OCI-LY7 (cell line): ENCODE measurements at regions not wholly inside any gene's neighbourhood (a gene's known extent, or its start where the extent isn't known, plus 50 kb on each side); places are given as distances from the start of the nearest gene placed in this dataset.

Experiments used
- BruUV-seq: library from RNA; stranded (reverse); fragments of 400-500 nt; replicated peaks from 2 replicates; lab custom pipeline; 2021; lab: Mats Ljungman, UMichigan
- CTCF ChIA-PET: fragments of 300-600 bp; sonication (Branson Sonifier 250); formaldehyde crosslinking; loops from one replicate; lab custom pipeline; 2022; ENCODE audit warnings: antibody characterized with exemption; ENCODE audit not compliant: unreplicated experiment; lab: Charles Lee
- POLR2A ChIA-PET: fragments of 300-600 bp; sonication (Branson Sonifier 250); formaldehyde crosslinking; loops from one replicate; lab custom pipeline; 2022; ENCODE audit warnings: antibody characterized with exemption; lab: Charles Lee
- DNase-seq: peaks from one replicate; pipeline ENCODE4 v3.0.0-alpha.2; 2015; ENCODE audit warnings: low spot score
- H2AFZ ChIP-seq: fragments of 200-600 bp; sonication (generic), shearing (Covaris generic); 2 replicates; pipeline ENCODE4 v1.6.1; 2014; ENCODE audit warnings: mild to moderate bottlenecking, antibody characterized with exemption, low read length, moderate library complexity
- H3K27ac ChIP-seq: fragments of 200-600 bp; sonication (generic); 2 replicates; pipeline ENCODE4 v1.5.1; 2014; ENCODE audit warnings: mixed run types, low read depth, mild to moderate bottlenecking, moderate library complexity, low read length, inconsistent platforms; ENCODE audit not compliant: poor library complexity, severe bottlenecking
- H3K36me3 ChIP-seq: fragments of 200-600 bp; sonication (generic); 2 replicates; pipeline ENCODE4 v1.6.1; 2014; ENCODE audit warnings: mild to moderate bottlenecking, antibody characterized with exemption, low read length, moderate library complexity, mixed read lengths; ENCODE audit not compliant: insufficient read depth
- H3K4me1 ChIP-seq: fragments of 200-600 bp; sonication (generic); 2 replicates; pipeline ENCODE4 v1.5.1; 2014; ENCODE audit warnings: mild to moderate bottlenecking, low read length; ENCODE audit not compliant: insufficient read depth, poor library complexity, severe bottlenecking
- H3K4me2 ChIP-seq: fragments of 200-600 bp; sonication (generic); 2 replicates; pipeline ENCODE4 v1.6.1; 2014; ENCODE audit warnings: mild to moderate bottlenecking, low read length
- H3K4me3 ChIP-seq: fragments of 200-600 bp; sonication (generic); 2 replicates; pipeline ENCODE4 v1.5.1; 2014; ENCODE audit warnings: mild to moderate bottlenecking, low read depth, low read length; ENCODE audit not compliant: poor library complexity, severe bottlenecking
- H3K79me2 ChIP-seq: fragments of 200-600 bp; sonication (generic); 2 replicates; pipeline ENCODE4 v1.6.1; 2016; ENCODE audit warnings: low read depth, mild to moderate bottlenecking, low read length, moderate library complexity, mixed read lengths; ENCODE audit not compliant: insufficient read depth
- H3K9me2 ChIP-seq: fragments of 200-600 bp; sonication (generic); 2 replicates; pipeline ENCODE4 v1.6.1; 2016; ENCODE audit warnings: mild to moderate bottlenecking, low read length, mixed read lengths; ENCODE audit not compliant: insufficient read depth
- H3K9me3 ChIP-seq: fragments of 200-600 bp; sonication (generic); 2 replicates; pipeline ENCODE4 v1.6.1; 2014; ENCODE audit warnings: mild to moderate bottlenecking, mixed run types, low read length, mixed read lengths
- H4K20me1 ChIP-seq: fragments of 200-600 bp; sonication (generic); 2 replicates; pipeline ENCODE4 v1.6.1; 2014; ENCODE audit warnings: mild to moderate bottlenecking, antibody characterized with exemption, low read length, moderate library complexity, mixed read lengths; ENCODE audit not compliant: insufficient read depth
- EZH2phosphoT487 ChIP-seq: fragments of 200-600 bp; sonication (generic); IDR thresholded peaks from 2 replicates; pipeline ENCODE4 v1.6.1; 2018; ENCODE audit warnings: low read depth, borderline replicate concordance, mild to moderate bottlenecking, mixed run types, antibody characterized with exemption, low read length, moderate library complexity, mixed read lengths
- intact Hi-C: fragments of 100-400 bp; cut with micrococcal nuclease; formaldehyde crosslinking; loops from one replicate; pipeline ENCODE4 v1.10.0; 2022; ENCODE audit not compliant: unreplicated experiment
- TF ChIP-seq, protein P1 (sequence below): fragments of 200-600 bp; sonication (generic); conservative IDR thresholded peaks from 2 replicates; pipeline ENCODE4 v1.5.1; 2014; ENCODE audit warnings: mild to moderate bottlenecking, antibody characterized with exemption, low read length, moderate library complexity, mixed read lengths

DNA sequence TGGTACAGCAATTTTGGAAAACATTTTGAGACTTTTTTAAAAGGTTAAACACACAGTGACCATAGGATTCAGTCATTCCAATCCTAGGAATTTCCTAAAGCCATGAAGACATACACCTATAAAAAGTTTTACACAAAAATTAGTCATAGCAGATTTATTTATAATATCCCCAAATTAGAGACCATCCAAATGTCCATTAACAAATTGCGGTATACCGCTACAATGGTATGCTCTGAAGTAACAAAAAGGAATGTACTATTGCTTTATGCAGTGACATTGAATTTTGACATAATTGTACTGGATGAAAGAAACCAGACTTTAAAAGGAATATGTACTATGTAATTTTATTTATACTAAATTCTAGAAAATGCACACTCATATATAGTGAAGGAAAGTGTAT, 362.8 kb downstream of the HGF start:
- Histone ChIP-seq H3K4me3 (no peak overlapping the region), H4K20me1 (no peaks in the 10 kb centered on the region), H3K4me1 (no peaks in the 10 kb centered on the region), H3K27ac (no peak overlapping the region), H3K9me3 (no peaks in the 10 kb centered on the region), H2AFZ (no peak overlapping the region), H3K9me2 (no peaks in the 10 kb centered on the region), H3K36me3 (no peaks in the 10 kb centered on the region), H3K4me2 (no peak overlapping the region), H3K79me2 (no peaks in the 10 kb centered on the region)
- no TSS peak for BruUV-seq
- TF ChIP-seq, protein P1, sequence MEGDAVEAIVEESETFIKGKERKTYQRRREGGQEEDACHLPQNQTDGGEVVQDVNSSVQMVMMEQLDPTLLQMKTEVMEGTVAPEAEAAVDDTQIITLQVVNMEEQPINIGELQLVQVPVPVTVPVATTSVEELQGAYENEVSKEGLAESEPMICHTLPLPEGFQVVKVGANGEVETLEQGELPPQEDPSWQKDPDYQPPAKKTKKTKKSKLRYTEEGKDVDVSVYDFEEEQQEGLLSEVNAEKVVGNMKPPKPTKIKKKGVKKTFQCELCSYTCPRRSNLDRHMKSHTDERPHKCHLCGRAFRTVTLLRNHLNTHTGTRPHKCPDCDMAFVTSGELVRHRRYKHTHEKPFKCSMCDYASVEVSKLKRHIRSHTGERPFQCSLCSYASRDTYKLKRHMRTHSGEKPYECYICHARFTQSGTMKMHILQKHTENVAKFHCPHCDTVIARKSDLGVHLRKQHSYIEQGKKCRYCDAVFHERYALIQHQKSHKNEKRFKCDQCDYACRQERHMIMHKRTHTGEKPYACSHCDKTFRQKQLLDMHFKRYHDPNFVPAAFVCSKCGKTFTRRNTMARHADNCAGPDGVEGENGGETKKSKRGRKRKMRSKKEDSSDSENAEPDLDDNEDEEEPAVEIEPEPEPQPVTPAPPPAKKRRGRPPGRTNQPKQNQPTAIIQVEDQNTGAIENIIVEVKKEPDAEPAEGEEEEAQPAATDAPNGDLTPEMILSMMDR, result no peak
- no peak for TF ChIP-seq EZH2phosphoT487
- POLR2A ChIA-PET, result no interaction called here
- CTCF ChIA-PET, result no interaction called here
- no peak for DNase-seq
- intact Hi-C loops, result no loop called here

DNA sequence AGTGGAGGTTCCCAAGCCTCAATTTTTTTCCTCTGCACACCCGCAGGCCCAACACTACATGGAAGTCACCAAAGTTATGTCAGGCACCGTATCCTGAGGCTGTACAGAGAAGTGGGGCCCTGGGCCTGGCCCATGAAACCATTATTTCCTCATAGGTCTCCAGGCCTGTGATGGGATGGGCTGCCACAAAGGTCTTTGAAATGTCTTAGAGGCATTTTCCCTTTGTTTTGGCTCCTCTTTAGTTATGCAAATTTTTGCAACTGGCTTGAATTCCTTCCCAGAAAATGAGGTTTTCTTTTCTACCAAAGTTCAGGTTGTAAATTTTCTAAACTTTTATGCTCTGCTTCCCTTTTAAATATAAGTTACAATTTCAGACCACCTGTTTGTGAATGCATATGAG, 365.2 kb downstream of the HGF start:
- TF ChIP-seq, protein P1, result no peak
- TF ChIP-seq EZH2phosphoT487, result no peak
- H3K9me2 ChIP-seq, result no peaks in the 10 kb centered on the region
- H3K36me3 ChIP-seq, result no peaks in the 10 kb centered on the region
- no peak overlapping the region for H3K27ac ChIP-seq
- no peak overlapping the region for H3K4me2 ChIP-seq
- no peaks in the 10 kb centered on the region for H4K20me1 ChIP-seq
- intact Hi-C loops, result no loop called here
- ChIA-PET CTCF (no interaction called here), POLR2A (no interaction called here)
- BruUV-seq, result no TSS peak
- no peaks in the 10 kb centered on the region for H3K9me3 ChIP-seq
- no peak overlapping the region for H2AFZ ChIP-seq
- no peak for DNase-seq
- H3K4me3 ChIP-seq, result no peak overlapping the region
- no peaks in the 10 kb centered on the region for H3K4me1 ChIP-seq
- H3K79me2 ChIP-seq, result no peaks in the 10 kb centered on the region

DNA sequence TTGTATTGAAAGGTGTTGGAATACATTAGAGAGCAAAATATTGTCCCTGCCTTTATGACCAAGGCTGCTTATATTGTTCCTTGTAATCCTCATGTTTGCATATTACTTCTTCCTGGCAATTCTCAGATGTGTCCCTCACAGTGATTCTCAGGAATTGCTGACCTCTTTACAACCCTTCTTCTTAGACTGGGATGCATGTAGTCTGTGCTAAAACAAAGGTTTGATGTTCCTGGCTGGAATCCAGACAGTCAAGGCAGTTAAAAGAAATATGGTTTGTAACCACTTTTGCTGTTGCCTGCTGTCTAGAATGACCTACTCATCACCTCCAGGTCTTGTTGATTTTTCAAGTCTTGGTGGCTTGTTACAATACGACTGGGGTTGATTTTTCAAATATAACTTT, 367.6 kb downstream of the HGF start:
- H3K4me3 ChIP-seq, result no peak overlapping the region
- H3K9me2 ChIP-seq, result no peaks in the 10 kb centered on the region
- H3K9me3 ChIP-seq, result no peaks in the 10 kb centered on the region
- no peak for DNase-seq
- no peaks in the 10 kb centered on the region for H4K20me1 ChIP-seq
- H3K4me1 ChIP-seq, result no peaks in the 10 kb centered on the region
- intact Hi-C loops, result no loop called here
- no peak overlapping the region for H2AFZ ChIP-seq
- no peak overlapping the region for H3K4me2 ChIP-seq
- ChIA-PET POLR2A (no interaction called here), CTCF (no interaction called here)
- BruUV-seq, result no TSS peak
- H3K79me2 ChIP-seq, result no peaks in the 10 kb centered on the region
- no peak overlapping the region for H3K27ac ChIP-seq
- no peak for TF ChIP-seq EZH2phosphoT487
- TF ChIP-seq, protein P1, result no peak
- no peaks in the 10 kb centered on the region for H3K36me3 ChIP-seq
